Activated T-helper 1 cell treated with Interleukin-2 at 50 U/mL for 16 hours (primary cell): ENCODE measurements at regions not wholly inside any gene's neighbourhood (a gene's known extent, or its start where the extent isn't known, plus 50 kb on each side); places are given as distances from the start of the nearest gene placed in this dataset.

Experiments used
- DNase-seq: peaks from one replicate; pipeline ENCODE4 v3.0.0-alpha.2; 2020; ENCODE audit warnings: low read depth

DNA sequence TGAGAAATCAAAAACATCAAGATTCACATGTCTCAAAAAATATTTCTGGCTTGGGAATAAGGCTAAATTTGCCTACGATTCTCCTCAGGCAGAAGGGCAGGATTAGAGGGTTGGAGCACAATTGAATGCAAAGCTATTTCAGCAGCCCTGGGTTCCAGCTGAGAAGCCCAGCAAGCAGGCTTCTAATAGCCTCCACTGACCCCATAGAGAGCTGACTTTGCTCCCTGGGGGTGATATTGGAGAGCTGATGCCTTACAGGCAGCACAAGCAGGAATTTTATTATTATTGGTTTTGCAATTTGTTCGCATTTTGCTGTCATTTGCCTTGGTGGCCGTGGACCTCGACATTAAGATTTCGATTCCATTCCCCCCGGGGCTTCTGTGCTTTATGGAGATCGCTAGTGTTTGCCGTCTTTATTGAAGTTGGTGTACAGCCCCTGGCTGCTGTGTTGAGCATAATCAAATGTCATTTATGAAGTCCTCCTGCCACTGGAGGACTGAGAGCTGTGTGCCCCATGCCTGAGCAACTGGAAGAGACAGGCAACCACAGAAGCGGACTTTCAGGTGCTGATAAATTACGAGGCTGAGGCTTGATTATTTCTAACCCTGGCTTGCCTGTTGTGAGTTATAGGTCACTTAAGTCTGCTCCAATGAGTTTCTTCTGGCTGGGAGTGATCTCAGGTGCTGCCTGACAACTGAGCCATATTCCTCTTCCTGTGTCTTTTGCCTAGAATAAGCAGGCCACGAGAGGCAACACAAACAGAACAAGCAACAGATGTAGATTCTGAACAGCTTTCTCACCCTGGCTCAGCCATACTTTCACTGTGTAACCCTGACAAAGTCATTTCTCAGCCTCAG is 518.4 kb upstream of the CAMK1G start:
- no peak for DNase-seq

DNA sequence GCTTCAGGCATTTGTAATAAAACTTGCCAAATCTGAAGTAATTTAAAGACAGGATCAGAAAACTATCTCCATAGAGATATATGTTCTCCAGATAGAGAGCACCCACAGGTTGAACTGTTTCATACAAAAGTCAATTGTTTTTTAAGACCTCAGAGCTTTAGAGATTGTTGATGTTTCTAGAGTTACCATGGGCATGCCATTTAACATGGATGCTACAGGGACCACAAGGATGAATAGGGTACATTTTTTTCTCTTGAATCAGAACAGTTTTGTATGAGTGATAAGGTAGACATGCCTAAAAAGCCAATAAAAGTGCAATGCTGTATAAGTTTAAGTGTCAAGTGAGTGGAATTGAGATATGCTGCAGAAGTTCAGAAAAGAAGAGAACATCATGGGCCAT is 511.0 kb upstream of the CAMK1G start:
- no peak for DNase-seq

DNA sequence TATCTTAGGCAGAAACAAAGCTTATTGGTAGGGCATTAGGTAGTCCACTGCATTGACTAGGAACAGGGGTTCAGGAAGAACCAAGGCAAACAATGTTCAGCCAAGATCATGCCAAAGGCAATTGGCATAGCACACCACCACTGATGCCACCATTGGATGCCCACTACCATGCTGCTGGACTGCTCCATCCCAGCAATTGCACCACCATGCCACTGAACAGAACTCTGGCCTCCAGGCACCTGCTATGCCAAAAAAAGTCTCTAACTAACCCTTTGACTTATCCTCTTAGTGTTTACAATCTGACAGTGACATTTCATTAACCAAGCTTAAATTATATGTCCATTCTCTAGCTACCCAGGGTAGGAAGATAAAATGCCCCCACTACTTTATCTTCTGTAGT is 509.6 kb upstream of the CAMK1G start:
- DNase-seq: no peak

DNA sequence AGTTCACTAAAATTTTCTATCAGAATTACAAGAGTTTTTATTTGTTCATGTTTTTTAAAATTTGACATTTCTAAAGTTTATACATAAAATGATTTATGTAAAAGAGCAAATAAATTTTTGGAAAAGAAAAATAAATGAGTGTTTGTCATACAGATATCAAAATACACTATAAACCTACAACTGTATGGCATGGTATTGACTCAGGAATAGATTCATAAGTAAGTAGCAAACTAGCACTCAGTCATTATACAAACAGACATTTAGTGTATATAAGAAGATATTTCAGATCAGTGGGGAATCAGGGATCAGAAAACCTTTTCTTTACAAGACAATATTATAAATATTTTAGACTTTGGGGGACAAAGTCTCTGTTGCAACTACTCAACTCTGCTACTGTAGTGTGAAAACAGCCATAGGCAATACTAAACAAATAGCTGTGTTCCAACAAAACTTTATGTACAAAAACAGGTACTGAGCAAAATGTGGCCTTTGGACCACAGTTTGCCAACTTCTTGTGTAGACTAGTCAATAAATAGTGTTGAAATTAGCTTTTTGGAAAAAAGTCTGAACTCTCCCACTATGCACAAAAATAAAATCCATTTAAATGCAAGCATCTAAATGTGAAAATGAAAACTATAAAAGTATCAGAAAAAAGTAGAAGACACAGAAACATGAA is 508.8 kb upstream of the CAMK1G start:
- no peak for DNase-seq

DNA sequence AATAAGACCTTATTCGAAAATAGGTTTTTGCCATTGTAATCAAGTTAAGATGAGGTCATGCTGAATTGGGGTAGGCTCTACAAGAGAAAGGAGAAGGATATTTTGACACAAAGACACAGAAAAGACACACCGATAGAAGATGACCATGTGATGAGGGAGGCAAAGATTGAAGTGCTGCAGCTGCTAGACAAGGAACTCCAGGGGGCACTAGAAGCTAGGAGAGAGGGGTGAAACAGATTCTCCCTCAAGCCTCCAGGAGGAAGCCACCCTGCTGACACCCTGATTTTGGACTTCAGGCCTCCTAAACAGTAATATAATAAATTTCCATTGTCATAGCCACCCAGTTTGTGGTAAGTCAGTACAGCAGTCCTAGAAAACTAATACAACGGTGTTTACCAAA is 506.8 kb upstream of the CAMK1G start:
- DNase-seq: no peak

DNA sequence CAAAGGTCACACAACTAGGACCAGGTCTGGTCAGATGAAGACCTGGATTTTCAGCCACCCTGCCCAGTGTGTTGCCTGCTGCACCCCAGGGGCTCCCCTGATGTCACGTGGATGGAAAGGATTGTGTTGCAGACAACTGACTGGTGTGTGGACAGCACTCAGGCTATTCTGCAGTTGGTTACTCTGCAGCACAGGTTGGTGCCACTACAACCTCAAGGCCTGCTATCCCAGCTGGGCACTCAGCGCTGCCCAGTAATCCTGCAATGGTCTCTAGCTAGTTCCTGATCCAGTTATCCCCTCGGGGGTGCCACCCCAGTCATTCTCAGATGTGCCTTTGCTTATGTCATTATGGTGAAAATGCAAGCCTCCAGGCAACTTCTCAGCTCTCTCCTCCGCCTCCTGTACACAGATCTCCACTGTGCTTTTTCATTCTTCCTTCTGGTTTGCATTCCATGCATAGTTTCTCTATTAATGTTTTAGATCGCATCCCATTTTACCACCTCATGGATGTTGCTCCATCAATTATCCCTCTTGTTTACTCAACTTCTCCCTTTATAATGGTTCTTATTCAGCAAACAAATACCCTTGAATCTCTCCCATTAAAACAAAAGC is 503.2 kb upstream of the CAMK1G start:
- DNase-seq: no peak

DNA sequence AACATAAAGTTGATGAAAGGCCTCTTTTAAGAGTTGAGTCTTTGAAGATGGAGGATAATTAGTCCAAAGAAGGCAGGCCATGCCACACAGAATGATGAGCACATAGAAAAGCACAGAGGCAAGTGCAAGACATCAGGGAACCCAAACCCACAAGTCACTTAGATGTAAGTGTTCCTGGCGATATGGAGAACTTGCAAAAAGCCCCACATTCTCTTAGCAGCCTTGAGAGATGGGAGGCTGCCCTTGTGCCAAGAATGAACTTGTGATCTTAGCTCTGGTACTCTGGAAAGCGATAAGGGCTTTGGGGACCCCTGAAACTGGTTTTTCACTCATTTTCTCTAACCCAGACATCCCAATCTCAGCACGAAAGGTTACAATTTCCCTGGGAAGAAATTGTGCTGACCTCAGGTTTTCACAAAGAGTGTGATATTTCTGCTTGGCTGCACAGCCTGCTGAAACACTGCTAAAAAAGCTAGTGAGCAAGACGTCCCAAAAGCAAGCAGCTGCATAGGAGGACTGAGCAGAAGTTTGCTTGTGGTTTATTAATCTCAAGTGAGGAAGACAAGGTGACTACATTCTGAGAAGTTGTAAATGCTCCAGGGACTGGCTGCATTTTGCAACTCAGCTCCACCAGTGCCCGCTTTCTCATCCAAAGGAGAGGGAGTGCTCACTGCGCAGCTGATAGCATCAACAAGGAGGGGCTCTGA is 496.9 kb upstream of the CAMK1G start:
- no peak for DNase-seq

DNA sequence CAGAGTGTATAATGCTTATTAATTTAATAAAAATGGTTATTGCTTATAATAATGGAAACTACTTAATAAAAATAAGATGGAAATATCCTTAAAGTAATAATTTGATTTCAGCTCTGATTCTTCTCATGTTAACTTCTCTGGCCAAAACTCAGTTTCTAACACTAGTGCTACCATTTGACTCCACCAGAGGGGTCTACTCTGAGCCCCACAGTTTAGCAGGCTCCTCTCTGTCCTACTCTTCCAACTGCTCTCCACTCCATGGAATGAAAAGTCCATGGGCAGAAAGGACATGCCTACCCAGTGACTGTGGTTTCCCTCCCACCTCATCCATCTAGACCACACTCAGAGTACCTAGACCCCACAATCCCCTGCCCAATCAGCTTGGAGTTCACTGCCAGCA is 489.1 kb upstream of the CAMK1G start:
- DNase-seq: no peak

DNA sequence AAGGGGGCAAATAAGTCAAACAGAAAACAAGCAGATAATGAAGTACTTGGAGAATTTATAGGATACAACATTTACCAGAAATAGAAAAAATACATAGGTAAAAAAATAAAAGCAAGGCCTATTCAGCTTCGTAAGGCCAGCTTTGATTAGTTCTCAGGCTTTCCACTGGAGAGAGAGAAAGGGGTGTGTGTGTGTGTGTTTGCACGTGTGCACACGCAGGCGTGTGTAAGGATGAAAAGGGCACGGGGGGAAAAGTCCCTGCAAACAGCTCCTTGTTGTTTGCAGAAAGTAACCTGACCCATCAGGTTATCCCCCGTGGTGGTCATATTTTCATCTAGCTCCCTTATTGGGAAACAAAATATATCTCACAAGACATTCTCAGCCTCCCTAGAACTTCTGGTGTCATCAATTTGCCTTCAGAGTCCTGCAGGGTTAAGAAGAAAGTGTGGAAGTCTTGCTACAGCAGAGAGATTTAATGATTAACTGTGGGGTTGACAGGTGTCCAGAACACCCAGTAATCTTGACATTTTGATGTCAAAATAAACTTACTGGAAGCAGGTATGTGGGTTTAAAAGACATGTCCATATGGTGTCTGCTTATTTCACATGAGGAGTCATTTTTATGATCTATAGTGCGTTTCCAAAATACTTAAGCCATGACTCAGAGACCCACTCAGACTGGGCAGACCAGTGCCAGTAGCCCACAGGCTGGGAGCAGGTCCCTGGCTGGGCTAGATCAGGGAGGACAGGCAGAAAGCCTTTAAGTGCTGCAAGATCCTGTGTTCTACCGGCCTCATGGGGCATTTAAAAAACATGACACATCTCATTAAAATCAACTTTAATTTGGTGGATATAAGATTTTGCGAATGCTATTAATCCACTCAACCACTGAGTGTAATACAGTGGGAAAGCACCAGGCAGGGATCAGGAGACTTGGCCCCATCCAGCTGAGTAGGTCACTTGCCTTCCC is 487.6 kb upstream of the CAMK1G start:
- no peak for DNase-seq

DNA sequence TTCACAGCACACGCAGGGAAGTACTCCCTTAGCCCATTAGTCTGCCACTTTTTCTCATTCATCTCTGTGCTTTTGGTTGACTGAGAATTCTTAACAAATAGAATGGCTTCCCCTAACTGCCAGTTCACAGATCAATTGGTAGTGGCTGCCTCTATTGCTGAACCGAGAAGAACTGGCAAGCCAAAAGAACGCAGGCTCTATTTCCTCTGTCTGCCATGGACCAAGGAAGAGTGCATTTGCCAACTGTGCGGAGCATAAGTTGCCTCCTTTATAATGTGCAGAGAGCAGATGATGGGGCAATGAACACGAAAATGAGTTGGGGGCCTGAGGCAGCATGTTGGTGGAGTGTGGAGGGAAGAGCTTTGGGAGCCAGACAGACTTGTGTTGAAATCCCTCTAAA is 483.1 kb upstream of the CAMK1G start:
- DNase-seq: no peak

DNA sequence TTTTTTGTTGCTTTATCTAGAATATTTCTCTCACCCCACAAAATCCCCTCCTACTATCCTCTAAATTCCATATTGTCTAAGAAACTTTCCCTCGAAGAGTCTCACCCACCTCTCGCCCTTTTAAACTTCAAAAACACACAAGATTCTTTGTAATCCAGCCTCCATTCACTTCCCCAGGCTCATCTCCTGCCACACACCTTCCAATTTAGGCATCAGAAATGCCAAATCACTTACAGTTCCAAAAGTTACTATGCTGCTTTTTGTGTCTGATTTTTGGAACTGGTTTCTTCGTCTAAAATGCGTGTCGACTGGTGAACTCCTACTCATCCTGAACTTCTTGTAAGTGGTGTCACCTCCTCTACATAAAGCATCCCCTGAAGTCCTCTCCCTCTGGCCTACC is 482.4 kb upstream of the CAMK1G start:
- no peak for DNase-seq

DNA sequence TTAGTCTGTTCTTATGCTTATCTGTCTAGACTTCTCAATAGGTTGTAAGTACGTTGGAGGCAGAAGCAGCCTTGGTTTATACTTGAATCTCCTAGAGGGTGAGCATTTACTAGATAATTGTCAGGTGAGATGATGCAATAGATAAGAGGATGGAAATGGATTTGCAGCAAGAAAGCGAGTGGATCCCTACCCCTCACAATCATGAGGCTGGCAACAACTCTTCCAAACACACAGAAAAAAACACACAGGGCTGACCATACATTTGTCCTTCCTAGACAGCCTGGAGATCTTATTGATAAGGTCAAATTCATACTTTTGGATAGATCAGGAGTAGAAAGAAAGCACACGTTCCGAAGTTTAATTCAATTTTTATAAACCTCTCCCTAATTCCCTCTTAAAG is 481.4 kb upstream of the CAMK1G start:
- DNase-seq: no peak

DNA sequence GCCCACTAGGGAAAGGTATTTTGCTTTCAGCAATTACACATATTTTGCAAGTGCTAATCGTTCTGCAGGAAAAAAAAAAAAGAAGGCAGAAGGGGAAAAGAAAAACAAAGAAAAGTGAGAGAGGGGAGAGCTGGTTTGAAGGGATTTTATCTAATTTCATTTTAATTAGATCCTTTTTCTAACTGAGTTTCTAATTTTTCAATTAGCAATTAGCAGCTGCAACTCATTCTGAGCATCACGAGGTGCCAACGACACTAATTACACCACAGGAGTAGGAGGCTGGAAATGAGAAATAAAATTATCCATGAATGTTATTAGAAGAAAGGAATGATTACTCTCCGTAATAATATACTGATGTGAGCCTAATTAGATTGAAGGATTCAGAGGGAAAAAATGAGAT is 481.0 kb upstream of the CAMK1G start:
- DNase-seq: no peak

DNA sequence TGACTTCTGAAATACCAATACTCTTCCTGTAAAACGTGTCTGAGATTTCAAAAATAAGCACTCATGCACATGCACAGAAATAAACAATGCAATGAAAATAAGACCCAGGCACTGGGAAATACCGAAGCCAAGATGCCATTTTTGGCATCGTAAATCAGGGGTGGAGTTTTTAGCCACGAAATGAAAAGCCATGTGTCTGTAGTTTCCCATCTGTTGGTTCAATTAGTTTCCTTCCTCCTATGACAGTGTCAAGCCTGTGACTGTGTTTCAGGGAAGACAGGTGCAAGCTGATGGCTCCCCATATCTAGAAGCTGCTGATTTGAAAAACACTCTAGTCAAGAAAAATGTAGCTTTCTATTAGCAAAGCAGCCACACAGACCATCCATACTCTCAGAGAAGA is 480.4 kb upstream of the CAMK1G start:
- DNase-seq: no peak

DNA sequence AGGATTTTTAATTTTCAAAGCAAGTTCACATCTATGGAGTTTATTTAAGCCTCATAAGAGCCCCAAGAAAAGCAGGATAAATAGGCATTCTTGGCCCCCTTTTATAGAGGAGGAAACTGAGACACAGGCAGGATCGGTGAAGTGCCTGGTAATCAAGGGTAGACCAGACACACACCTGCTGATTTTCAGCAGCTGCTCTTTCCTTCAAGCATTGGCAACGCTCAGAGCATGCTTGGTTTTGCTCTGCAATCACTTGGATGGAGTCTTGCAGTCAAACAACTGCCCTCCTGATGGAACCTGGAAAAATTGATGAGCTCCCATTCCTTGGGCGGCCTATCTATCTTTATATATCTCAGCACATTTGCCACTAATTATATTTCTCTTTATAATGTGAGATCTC is 478.9 kb upstream of the CAMK1G start:
- no peak for DNase-seq

DNA sequence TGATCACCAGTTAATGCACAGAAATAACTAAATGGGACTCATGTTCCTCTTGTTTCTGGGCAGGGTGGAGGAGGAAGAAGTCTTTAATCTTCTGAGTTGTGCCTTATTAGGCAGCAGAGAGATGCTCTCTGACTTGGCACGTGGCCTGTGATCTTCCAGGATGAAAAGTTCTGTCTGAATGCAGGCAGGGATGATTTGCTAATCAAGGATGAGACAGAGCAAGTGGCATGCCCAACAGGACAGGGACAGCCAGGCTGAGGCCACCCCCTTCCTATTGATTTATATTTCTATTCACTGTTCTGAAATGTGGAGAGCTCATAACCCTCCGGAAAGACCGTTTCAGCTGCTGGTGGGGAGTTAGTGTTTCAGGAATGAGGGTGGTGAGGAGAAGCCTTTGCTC is 477.8 kb upstream of the CAMK1G start:
- DNase-seq: no peak

DNA sequence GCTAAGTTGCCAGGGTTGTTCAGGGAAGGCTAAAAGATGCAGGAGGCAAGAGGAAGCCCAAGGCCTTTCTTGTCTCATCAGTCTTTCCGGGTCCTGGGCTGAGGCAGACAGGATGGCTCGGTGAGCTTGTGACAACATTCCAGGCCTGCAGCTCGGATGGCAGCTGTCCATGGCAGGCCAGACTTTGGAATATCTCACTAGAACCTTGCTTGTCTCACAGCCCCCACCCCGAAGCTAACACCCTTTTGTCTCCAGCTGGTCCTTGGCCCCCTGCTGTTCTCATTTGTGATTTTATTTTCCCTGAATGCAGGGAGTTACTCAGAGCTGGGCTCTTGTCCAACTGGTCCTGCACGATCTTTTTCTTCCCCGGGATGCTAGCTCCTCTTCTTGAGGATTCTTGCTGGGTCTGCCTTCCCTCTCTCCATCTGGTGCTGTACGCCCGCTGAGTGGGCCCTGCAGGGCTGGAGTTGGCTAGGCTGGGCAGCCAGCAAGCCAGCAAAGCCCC is 477.2 kb upstream of the CAMK1G start:
- no peak for DNase-seq

DNA sequence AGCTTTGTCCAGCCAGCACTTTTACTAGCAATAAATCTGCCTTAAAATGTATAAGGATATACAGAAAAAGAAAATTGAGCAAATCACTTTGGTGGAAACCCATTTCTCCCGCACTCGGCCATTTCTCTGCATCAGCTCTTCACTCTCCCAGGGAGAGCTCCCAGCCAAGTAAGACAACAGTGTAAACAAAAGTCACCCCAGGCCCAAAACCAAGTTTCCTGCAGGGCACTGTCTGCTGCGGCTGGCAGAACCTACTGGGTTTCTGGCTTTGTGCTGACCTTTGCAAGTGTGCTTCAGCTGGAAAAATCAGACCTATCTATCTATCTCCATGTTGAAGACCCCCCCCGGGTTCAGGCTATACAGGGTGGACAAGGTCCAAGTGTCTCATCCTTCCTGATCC is 476.7 kb upstream of the CAMK1G start:
- DNase-seq: no peak

DNA sequence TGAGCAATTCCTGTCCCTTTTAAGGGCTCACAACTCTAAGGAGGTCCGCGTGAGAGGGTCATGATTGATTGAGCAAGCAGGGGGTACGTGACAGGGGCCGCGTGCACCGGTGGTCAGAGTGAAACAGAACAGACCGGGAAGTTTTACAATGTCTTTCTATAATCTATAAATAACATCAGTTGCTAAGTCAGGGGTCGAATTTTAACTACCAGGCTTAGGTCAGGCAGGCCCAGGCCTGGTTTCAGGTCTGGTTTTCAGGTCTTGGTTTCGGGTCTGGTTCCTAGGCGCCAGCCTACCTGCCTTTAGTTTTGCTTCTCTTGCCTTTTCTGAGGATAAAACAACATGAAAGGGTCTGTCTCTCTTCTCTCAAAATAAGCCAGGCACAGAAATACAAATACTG is 476.0 kb upstream of the CAMK1G start:
- no peak for DNase-seq

DNA sequence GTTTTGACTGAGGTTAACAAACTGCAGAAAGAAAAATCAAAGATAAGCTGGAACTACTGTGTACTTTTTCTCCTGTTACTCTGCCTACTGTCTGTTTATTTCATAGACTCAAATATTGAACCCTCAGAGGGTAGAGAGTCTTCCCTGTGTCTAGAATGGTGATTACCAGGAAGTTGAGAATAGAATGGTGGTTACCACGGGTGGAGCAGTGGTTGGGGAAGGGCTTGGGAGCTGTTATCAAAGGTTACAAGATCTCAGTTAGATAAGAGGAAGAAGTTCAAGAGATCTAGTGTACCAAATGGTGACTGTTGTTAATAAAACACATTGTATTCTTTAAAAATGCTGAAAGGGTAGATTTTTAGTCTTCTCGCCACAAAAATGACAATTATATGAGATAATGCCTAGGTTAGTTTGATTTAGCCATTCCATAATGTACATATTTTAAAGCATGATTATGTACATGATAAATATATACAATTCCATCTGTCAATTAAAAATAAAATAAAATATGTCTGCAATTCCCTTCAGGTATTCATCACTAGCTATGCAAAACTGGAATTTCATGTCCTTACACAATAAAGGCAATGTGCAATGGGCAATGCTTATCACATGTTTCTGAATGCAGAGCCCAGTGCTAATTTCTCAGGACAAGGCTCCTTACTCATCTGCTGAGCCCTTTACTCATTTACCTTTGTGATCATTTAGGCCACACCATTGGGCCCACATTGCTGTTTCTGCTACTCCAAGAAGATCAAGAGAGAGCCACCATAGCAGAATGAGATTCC is 474.3 kb upstream of the CAMK1G start:
- DNase-seq: no peak

DNA sequence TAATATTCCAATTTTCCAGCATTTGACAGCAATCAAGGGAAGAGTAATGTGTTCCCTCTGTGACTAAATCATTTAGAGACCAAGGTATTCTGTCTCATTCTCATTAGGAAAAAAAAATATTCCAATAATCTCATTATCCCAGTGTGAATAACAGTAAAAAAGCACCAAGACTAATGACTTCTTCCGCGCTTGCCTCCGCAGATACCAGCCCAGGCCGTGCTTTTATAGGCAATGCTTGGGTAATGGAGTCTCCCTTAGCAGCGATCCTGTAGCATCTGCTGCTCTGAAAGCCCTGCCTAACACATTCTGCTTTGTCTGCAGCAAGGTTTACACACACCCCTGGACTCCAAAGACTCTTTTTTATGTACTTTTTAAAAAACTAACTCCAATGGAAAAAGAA is 470.0 kb upstream of the CAMK1G start:
- DNase-seq: no peak
